ENCODE measurements at regions not wholly inside any gene's neighbourhood (a gene's known extent, or its start where the extent isn't known, plus 50 kb on each side); places are given as distances from the start of the nearest gene placed in this dataset.

DNA sequence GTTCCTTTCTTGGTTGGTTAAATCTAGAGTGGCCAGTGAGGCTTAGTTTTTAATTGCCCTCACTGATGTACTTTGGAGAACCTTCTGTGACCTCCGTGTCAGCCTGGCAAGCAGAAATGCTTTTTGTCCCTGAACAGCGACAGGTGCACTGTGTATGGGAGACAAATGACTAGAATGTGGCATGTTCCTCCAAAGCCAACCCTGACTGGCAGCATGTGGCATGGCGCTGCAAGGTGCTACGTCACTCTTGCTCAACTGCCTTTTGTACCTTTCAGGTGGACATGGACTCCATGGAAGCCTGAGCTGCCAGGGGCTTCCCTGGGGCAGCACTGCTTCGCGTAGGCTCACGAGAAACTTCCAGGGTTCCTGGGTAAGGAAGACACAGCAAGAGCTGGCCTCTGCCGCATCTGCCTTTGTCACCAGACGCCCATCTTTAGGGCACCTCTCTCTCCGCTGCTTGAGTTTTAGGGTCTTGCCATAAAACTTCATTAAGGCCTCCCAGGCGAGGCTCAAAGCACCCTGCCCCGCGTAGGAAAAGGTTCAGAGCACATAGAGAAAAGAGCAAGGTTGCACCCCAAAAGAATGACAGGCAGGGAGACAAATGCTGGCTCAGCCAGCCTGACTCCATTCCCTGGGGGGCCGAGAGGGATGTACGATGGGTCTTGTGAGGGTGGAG lies 167.1 kb upstream of the SOX1 start:
- no peak for ATAC-seq
- H3K4me3 ChIP-seq, result no peak overlapping the region
- WGBS, 3 donors, result 76 to 85% (median 80%) methylated on average over 15 of the region's 15 CpGs
- no peak overlapping the region for H3K27ac ChIP-seq
- TF ChIP-seq, protein P1, sequence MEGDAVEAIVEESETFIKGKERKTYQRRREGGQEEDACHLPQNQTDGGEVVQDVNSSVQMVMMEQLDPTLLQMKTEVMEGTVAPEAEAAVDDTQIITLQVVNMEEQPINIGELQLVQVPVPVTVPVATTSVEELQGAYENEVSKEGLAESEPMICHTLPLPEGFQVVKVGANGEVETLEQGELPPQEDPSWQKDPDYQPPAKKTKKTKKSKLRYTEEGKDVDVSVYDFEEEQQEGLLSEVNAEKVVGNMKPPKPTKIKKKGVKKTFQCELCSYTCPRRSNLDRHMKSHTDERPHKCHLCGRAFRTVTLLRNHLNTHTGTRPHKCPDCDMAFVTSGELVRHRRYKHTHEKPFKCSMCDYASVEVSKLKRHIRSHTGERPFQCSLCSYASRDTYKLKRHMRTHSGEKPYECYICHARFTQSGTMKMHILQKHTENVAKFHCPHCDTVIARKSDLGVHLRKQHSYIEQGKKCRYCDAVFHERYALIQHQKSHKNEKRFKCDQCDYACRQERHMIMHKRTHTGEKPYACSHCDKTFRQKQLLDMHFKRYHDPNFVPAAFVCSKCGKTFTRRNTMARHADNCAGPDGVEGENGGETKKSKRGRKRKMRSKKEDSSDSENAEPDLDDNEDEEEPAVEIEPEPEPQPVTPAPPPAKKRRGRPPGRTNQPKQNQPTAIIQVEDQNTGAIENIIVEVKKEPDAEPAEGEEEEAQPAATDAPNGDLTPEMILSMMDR (IDR thresholded peaks at IDR 0.05), result no peak
- H3K36me3 ChIP-seq (ENCODE audit: insufficient read depth in 1 of 2, low read depth in 1 of 2), result no peaks in the 10 kb centered on the region
- intact Hi-C loops (cut with DNase I), result no loop called here
- H3K27me3 ChIP-seq (ENCODE audit: insufficient read depth in 3 of 3, low read length in 2 of 3), result peaks cover 0 to 7% (median 3%) of the 10 kb centered on the region in 3 donors
- no peak for DNase-seq
- H3K9me3 ChIP-seq, result no peaks in the 10 kb centered on the region
- no peaks in the 10 kb centered on the region for H3K4me1 ChIP-seq

DNA sequence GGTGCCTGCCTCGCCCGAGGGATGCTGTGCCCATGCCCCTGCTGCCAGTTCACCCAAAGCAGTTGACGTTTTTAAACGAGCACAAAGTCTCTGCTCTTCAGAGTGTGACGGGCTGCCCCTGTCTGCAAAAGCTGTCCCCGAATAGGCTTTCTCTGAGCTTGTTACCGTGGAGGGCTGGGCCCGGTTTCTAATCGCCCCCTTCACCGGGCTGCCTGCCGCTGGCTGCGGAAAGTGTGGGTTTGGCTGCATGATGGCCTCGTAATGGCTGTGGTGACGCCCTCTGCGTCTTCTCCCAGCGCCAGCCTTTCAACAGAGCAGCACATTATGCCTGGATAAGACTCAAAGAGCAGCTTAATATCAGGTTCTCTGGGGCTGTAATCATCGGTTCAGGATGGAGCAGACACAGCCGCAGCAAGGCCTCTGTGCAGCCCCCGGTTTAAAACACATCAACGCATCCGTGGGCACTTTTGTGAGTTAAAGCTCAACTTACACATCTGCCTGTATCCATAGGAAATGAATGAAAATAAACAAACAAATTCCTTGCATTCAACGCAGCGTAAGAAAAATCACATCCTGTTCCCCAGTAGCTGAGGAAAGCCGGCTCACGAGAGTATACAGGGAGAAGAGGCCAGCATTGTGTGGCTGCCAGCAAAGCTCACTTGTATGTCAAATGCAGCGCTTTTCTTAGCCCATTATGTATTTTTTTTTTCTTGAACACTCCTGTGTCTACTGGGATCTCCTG lies 166.4 kb upstream of the SOX1 start:
- H3K36me3 ChIP-seq (ENCODE audit: insufficient read depth in 1 of 2, low read depth in 1 of 2), result no peaks in the 10 kb centered on the region
- ATAC-seq (no peak), DNase-seq (no peak)
- 43 to 48% (median 46%) methylated on average over 26 of the region's 26 CpGs for WGBS, 3 donors
- no peak overlapping the region for H3K4me3 ChIP-seq
- no peaks in the 10 kb centered on the region for H3K9me3 ChIP-seq
- TF ChIP-seq, protein P1 (IDR thresholded peaks at IDR 0.05), result no peak
- H3K4me1 ChIP-seq, result no peaks in the 10 kb centered on the region
- peaks cover 0 to 3% (median 3%) of the 10 kb centered on the region in 3 donors for H3K27me3 ChIP-seq (ENCODE audit: insufficient read depth in 3 of 3, low read length in 2 of 3)
- no peak overlapping the region for H3K27ac ChIP-seq
- intact Hi-C loops (cut with DNase I), result no loop called here

DNA sequence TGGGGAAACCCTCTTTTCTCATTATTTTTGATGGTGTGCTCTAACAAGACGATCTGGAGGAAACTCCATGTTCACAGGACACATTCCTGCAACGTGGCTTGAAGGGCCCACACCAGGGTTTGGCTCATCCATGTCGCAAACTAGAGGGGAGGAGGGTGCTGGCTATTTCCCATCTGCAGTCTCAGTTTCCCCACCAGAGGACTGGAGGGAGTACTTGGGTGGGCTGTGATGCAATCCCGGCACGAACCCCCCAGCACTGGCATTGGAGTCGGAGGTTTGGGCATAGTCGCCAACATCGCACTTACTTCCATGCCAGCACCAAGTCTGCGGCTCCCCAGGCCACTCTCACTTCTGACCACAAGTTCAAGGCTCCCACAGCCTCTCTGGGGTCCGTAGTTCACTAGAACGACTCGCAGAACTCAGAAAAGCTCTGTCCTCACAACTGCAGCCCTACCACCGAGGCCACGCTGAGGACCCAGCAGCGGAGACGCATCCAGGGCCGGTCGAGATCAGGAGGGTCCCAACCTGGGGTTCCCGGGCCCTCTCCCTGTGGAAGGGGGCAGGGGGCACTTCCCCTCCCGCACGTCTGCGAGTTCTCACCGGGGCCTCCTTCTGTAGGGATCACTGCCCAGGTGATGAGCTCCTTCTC lies 165.6 kb upstream of the SOX1 start:
- DNase-seq, result no peak
- Histone ChIP-seq H3K9me3 (no peaks in the 10 kb centered on the region), H3K27me3 (ENCODE audit: insufficient read depth in 3 of 3, low read length in 2 of 3) (peaks cover 0 to 3% (median 0%) of the 10 kb centered on the region in 3 donors), H3K4me3 (no peak overlapping the region), H3K27ac (no peak overlapping the region), H3K4me1 (no peaks in the 10 kb centered on the region), H3K36me3 (ENCODE audit: insufficient read depth in 1 of 2, low read depth in 1 of 2) (no peaks in the 10 kb centered on the region)
- WGBS, 3 donors, result 79 to 88% (median 87%) methylated on average over 23 of the region's 23 CpGs
- ATAC-seq, result no peak
- TF ChIP-seq, protein P1 (IDR thresholded peaks at IDR 0.05), result no peak
- intact Hi-C loops (cut with DNase I), result no loop called here

DNA sequence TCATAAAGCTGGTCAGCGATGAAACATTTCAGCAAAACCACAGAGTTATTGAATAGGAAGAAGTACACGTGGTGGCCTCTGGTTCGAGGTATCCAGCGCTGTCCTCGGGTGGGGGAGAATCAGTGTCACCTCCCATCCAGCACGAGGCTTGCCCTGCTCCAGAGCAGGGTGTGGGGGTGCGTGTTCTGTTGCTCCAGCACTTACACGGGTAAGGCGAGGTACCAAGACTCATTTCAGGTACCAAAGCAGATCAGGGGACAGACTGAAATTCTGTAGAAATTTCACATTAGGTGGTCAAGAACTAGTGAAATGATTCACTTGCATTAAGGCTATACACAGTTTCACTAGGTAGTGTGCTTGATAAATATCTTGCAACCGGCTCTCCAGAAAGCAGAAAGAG lies 164.2 kb upstream of the SOX1 start:
- H3K4me3 ChIP-seq, result no peak overlapping the region
- no peaks in the 10 kb centered on the region for H3K36me3 ChIP-seq (ENCODE audit: insufficient read depth in 1 of 2, low read depth in 1 of 2)
- no peaks in the 10 kb centered on the region for H3K9me3 ChIP-seq
- H3K4me1 ChIP-seq, result no peaks in the 10 kb centered on the region
- ATAC-seq (no peak), DNase-seq (no peak)
- peaks cover 0 to 1% (median 0%) of the 10 kb centered on the region in 3 donors for H3K27me3 ChIP-seq (ENCODE audit: insufficient read depth in 3 of 3, low read length in 2 of 3)
- TF ChIP-seq, protein P1 (IDR thresholded peaks at IDR 0.05), result no peak
- intact Hi-C loops (cut with DNase I), result no loop called here
- H3K27ac ChIP-seq, result no peak overlapping the region
- WGBS, 3 donors, result 83 to 86% (median 84%) methylated on average over 10 of the region's 10 CpGs
